Liver (tissue), 3 donors: ENCODE measurements at regions not wholly inside any gene's neighbourhood (a gene's known extent, or its start where the extent isn't known, plus 50 kb on each side); places are given as distances from the start of the nearest gene placed in this dataset.

Experiments used
- CTCF ChIP-seq: fragments of 150-350 bp; IDR thresholded peaks from 2 replicates; pipeline ENCODE4 v1.5.1; 2017; ENCODE audit warnings: improper control_type of control experiment, low read depth, low read length; ENCODE audit not compliant: missing input control
- EGR1 ChIP-seq, 2 donors: IDR thresholded peaks; 2 replicates each; pipeline ENCODE4 v1.6.1; 2016 to 2018; ENCODE audit warnings: antibody characterized with exemption in 2 of 2, low read depth in 2 of 2
- JUND ChIP-seq, 2 donors: IDR thresholded peaks; 2 replicates each; pipeline ENCODE4 v1.6.1; 2016; ENCODE audit warnings: antibody characterized with exemption in 2 of 2
- YY1 ChIP-seq: IDR thresholded peaks from 2 replicates; pipeline ENCODE4 v1.6.1; 2016; ENCODE audit warnings: antibody characterized with exemption, mild to moderate bottlenecking
- donor health status: healthy.
- donor health status: healthy.

- no peak for TF ChIP-seq CTCF
- no peak for TF ChIP-seq JUND (IDR thresholded peaks at IDR 0.05)
- TF ChIP-seq YY1 = no peak
- no peak for TF ChIP-seq EGR1 (IDR thresholded peaks at IDR 0.05; ENCODE audit: low read depth in 2 of 2)
Measured at GRCh38 chr4:169811476-169811875, 53.7 kb upstream of the HPF1 start.
